SU-DHL-6 (cell line): ENCODE measurements at regions not wholly inside any gene's neighbourhood (a gene's known extent, or its start where the extent isn't known, plus 50 kb on each side); places are given as distances from the start of the nearest gene placed in this dataset.

Experiments used
- H2AFZ ChIP-seq: fragments of 200-600 bp; sonication (generic); 2 replicates; pipeline ENCODE4 v1.6.1; 2014; ENCODE audit warnings: low read depth, mild to moderate bottlenecking, moderate library complexity, mixed read lengths, antibody characterized with exemption, low read length; ENCODE audit not compliant: severe bottlenecking
- H3F3A ChIP-seq: fragments of 200-600 bp; shearing (Covaris generic); 2 replicates; pipeline ENCODE4 v1.6.0; 2016; ENCODE audit warnings: antibody characterized with exemption, mild to moderate bottlenecking; ENCODE audit not compliant: insufficient read depth
- H3K27ac ChIP-seq: fragments of 200-600 bp; sonication (generic); 2 replicates; pipeline ENCODE4 v1.5.1; 2016; ENCODE audit warnings: low read depth, mild to moderate bottlenecking, low read length, moderate library complexity, mixed read lengths
- H3K27me3 ChIP-seq: fragments of 200-600 bp; sonication (generic), shearing (Covaris generic); 2 replicates; pipeline ENCODE4 v1.6.0; 2014; ENCODE audit warnings: mild to moderate bottlenecking, low read length
- H3K36me3 ChIP-seq: fragments of 200-600 bp; sonication (generic); 2 replicates; pipeline ENCODE4 v1.6.1; 2014; ENCODE audit warnings: mild to moderate bottlenecking, low read length, mixed read lengths
- H3K4me2 ChIP-seq: fragments of 300-600, 200-600 bp; shearing (Covaris generic), sonication (generic); 2 replicates; pipeline ENCODE4 v1.6.0; 2014; ENCODE audit warnings: low read length, low read depth, mild to moderate bottlenecking; ENCODE audit not compliant: poor library complexity, severe bottlenecking
- H3K4me3 ChIP-seq: fragments of 200-600 bp; sonication (generic); 2 replicates; pipeline ENCODE4 v1.5.1; 2014; ENCODE audit warnings: antibody characterized with exemption, low read length, mild to moderate bottlenecking, mixed read lengths; ENCODE audit not compliant: insufficient read depth, poor library complexity, severe bottlenecking
- H3K79me2 ChIP-seq: fragments of 200-600 bp; sonication (generic); 2 replicates; pipeline ENCODE4 v1.6.1; 2014; ENCODE audit warnings: mild to moderate bottlenecking, low read length, moderate library complexity; ENCODE audit not compliant: insufficient read depth
- H3K9ac ChIP-seq: fragments of 200-600 bp; sonication (generic); 2 replicates; pipeline ENCODE4 v1.7.0; 2014; ENCODE audit warnings: mild to moderate bottlenecking, low read length
- H3K9me2 ChIP-seq: fragments of 200-600 bp; sonication (generic); replicated peaks from 2 replicates; pipeline ENCODE4 v1.6.1; 2014; ENCODE audit warnings: low read length; ENCODE audit not compliant: insufficient read depth
- H3K9me3 ChIP-seq: fragments of 200-600 bp; sonication (generic); 2 replicates; pipeline ENCODE4 v1.6.1; 2014; ENCODE audit warnings: low read length, mixed read lengths; ENCODE audit not compliant: insufficient read depth
- H4K20me1 ChIP-seq: fragments of 200-600 bp; sonication (generic); 2 replicates; pipeline ENCODE4 v1.6.1; 2014; ENCODE audit warnings: low read depth, mild to moderate bottlenecking, antibody characterized with exemption, low read length, moderate library complexity, mixed read lengths
- CTCF ChIP-seq: fragments of 200-600 bp; sonication (generic); IDR thresholded peaks from one replicate; pipeline ENCODE4 v1.5.1; 2017; ENCODE audit warnings: antibody characterized with exemption, mild to moderate bottlenecking, low read length, moderate library complexity; ENCODE audit not compliant: insufficient read depth, poor library complexity, severe bottlenecking
- EZH2phosphoT487 ChIP-seq: fragments of 200-600 bp; sonication (generic), shearing (Covaris generic); conservative IDR thresholded peaks from 2 replicates; pipeline ENCODE4 v1.6.1; 2018; ENCODE audit warnings: mild to moderate bottlenecking, antibody characterized with exemption, low read length, moderate library complexity, mixed read lengths

- TF ChIP-seq EZH2phosphoT487 = no peak
- TF ChIP-seq CTCF = no peak
- H3K9me3 ChIP-seq = no peaks in the 10 kb centered on the region
- H3K27ac ChIP-seq = no peak overlapping the region
- H3K4me3 ChIP-seq = no peak overlapping the region
- no peaks in the 10 kb centered on the region for H3F3A ChIP-seq
- no peaks in the 10 kb centered on the region for H3K27me3 ChIP-seq
- H3K9me2 ChIP-seq = no peaks in the 10 kb centered on the region
- no peaks in the 10 kb centered on the region for H4K20me1 ChIP-seq
- H3K79me2 ChIP-seq = no peaks in the 10 kb centered on the region
- H3K4me2 ChIP-seq = no peak overlapping the region
- H3K9ac ChIP-seq = no peak overlapping the region
- H3K36me3 ChIP-seq = no peaks in the 10 kb centered on the region
- H2AFZ ChIP-seq = no peak overlapping the region
Measured at GRCh38 chr12:13812168-13812567, 169.2 kb downstream of the GRIN2B start.

- H3K27me3 ChIP-seq = no peaks in the 10 kb centered on the region
Measured at GRCh38 chr12:13811061-13811460, 170.3 kb downstream of the GRIN2B start.

DNA sequence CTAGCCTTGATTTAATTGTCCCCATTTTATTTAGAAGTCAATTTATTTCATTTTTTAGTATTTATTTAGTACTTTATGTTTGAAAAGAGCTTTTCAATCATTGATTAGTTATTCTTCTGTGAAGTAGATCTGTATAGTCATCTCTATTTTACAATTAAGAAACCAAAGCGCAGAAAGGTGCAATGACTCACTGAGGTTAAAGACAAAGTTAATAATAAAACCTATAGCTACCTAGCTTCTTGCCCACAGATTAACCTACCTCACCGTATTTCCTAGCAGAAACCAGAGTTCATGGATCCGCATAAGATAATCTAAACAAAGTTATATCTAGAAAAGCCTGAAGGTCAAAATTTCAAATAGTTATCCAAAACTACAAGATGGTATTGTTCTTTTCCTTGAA, 176.4 kb downstream of the GRIN2B start:
- H3K27ac ChIP-seq = no peak overlapping the region
- no peaks in the 10 kb centered on the region for H3F3A ChIP-seq
- no peaks in the 10 kb centered on the region for H3K9me3 ChIP-seq
- no peak overlapping the region for H3K4me2 ChIP-seq
- H3K79me2 ChIP-seq = no peaks in the 10 kb centered on the region
- no peaks in the 10 kb centered on the region for H3K27me3 ChIP-seq
- no peak overlapping the region for H3K9ac ChIP-seq
- H3K9me2 ChIP-seq = no peaks in the 10 kb centered on the region
- no peaks in the 10 kb centered on the region for H3K36me3 ChIP-seq
- H3K4me3 ChIP-seq = no peak overlapping the region
- no peaks in the 10 kb centered on the region for H4K20me1 ChIP-seq
- no peak for TF ChIP-seq EZH2phosphoT487
- no peak for TF ChIP-seq CTCF
- no peak overlapping the region for H2AFZ ChIP-seq

More at GRCh38 chr12:13811061-13811460, 170.3 kb downstream of the GRIN2B start:
- H3K9me3 ChIP-seq = no peaks in the 10 kb centered on the region
- no peak overlapping the region for H2AFZ ChIP-seq
- H3F3A ChIP-seq = no peaks in the 10 kb centered on the region
- H3K36me3 ChIP-seq = no peaks in the 10 kb centered on the region
- no peaks in the 10 kb centered on the region for H4K20me1 ChIP-seq
- no peaks in the 10 kb centered on the region for H3K9me2 ChIP-seq
- no peak overlapping the region for H3K4me2 ChIP-seq
- H3K79me2 ChIP-seq = no peaks in the 10 kb centered on the region
- H3K4me3 ChIP-seq = no peak overlapping the region
- TF ChIP-seq EZH2phosphoT487 = no peak
- no peak overlapping the region for H3K9ac ChIP-seq
- no peak overlapping the region for H3K27ac ChIP-seq

GRCh38 chr12:13801543-13801942, 179.9 kb downstream of the GRIN2B start:
- no peaks in the 10 kb centered on the region for H3K9me2 ChIP-seq
- H3K27ac ChIP-seq = no peak overlapping the region
- H3K4me3 ChIP-seq = no peak overlapping the region
- no peak for TF ChIP-seq EZH2phosphoT487
- TF ChIP-seq CTCF = no peak
- H3F3A ChIP-seq = no peaks in the 10 kb centered on the region
- H3K4me2 ChIP-seq = no peak overlapping the region
- no peaks in the 10 kb centered on the region for H3K9me3 ChIP-seq
- no peak overlapping the region for H2AFZ ChIP-seq
- H4K20me1 ChIP-seq = no peaks in the 10 kb centered on the region
- H3K9ac ChIP-seq = no peak overlapping the region
- no peaks in the 10 kb centered on the region for H3K36me3 ChIP-seq
- no peaks in the 10 kb centered on the region for H3K27me3 ChIP-seq
- H3K79me2 ChIP-seq = no peaks in the 10 kb centered on the region
